ENCODE measurements at regions not wholly inside any gene's neighbourhood (a gene's known extent, or its start where the extent isn't known, plus 50 kb on each side); places are given as distances from the start of the nearest gene placed in this dataset.

DNA sequence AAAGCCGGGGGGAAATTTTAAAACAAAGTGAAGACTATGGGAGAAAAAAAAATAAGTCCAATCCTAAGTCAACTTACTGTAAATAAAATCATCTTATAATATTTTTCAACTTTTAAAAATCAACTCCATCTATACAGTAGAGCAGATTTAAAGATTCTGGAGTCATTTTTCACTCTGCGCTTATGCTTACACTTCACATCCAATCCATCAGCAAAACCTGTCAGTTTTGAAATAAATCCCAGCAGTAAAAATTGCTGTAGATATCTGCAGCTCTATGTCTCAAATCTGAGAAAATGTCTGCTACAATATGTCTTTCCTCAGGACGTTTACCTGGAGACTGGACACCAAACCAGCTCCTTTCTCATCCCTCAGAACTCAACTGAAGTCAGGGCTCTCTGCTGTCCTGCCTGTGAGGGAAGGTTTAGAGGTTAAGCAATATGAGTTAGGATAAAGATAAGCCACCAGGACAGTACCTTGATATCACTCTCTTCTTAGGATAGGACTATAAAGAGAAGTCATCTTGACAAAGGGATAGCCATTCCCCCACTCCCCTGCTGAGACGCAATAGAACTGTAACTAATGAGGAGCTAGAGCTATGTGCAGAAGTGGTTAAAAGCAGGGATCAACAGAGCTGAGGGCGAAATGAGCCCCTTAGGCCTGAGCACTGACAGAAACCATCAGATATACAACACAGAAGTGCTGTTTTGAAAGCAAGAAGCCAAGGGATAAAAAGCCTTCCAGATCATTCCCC lies 254.7 kb upstream of the KLHL1 start:
- ChIA-PET POLR2A (no interaction called here), CTCF (interaction anchor here (0.7 kb wide), 1 partner anchor 62 kb away, joined by 3 read pairs; no protein-coding TSS in a partner anchor)
- Histone ChIP-seq H3K4me1 (ENCODE audit: control insufficient read depth, insufficient read depth, low read length) (no peaks in the 10 kb centered on the region), H3K36me3 (ENCODE audit: control insufficient read depth in 2 of 2, insufficient read depth in 1 of 2, low read length in 2 of 2) (no peaks in the 10 kb centered on the region), H3K9me3 (ENCODE audit: control insufficient read depth, insufficient read depth, low read depth, low read length) (no peaks in the 10 kb centered on the region), H3K4me3 (ENCODE audit: low read depth, low read length) (no peak overlapping the region), H3K27ac (ENCODE audit: extremely low read depth, low read depth, low read length) (no peak overlapping the region)
- TF ChIP-seq SP7 (tag by site-specific recombination; IDR thresholded peaks at IDR 0.05) (no peak), ZNF114 (tag by site-specific recombination; IDR thresholded peaks at IDR 0.05) (no peak), SALL2 (tag by site-specific recombination; IDR thresholded peaks at IDR 0.05; ENCODE audit: borderline replicate concordance) (no peak), ZNF585B (tag by site-specific recombination; IDR thresholded peaks at IDR 0.05) (no peak), ZNF776 (tag by site-specific recombination; IDR thresholded peaks at IDR 0.05; ENCODE audit: borderline replicate concordance) (no peak), ZNF202 (tag by site-specific recombination; IDR thresholded peaks at IDR 0.05; ENCODE audit: borderline replicate concordance) (no peak), ZNF211 (tag by site-specific recombination; IDR thresholded peaks at IDR 0.05; ENCODE audit: low read depth) (no peak)
- TF ChIP-seq, protein P1, sequence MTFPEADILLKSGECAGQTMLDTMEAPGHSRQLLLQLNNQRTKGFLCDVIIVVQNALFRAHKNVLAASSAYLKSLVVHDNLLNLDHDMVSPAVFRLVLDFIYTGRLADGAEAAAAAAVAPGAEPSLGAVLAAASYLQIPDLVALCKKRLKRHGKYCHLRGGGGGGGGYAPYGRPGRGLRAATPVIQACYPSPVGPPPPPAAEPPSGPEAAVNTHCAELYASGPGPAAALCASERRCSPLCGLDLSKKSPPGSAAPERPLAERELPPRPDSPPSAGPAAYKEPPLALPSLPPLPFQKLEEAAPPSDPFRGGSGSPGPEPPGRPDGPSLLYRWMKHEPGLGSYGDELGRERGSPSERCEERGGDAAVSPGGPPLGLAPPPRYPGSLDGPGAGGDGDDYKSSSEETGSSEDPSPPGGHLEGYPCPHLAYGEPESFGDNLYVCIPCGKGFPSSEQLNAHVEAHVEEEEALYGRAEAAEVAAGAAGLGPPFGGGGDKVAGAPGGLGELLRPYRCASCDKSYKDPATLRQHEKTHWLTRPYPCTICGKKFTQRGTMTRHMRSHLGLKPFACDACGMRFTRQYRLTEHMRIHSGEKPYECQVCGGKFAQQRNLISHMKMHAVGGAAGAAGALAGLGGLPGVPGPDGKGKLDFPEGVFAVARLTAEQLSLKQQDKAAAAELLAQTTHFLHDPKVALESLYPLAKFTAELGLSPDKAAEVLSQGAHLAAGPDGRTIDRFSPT (tag by site-specific recombination; IDR thresholded peaks at IDR 0.05), result no peak
- TF ChIP-seq, protein P2, sequence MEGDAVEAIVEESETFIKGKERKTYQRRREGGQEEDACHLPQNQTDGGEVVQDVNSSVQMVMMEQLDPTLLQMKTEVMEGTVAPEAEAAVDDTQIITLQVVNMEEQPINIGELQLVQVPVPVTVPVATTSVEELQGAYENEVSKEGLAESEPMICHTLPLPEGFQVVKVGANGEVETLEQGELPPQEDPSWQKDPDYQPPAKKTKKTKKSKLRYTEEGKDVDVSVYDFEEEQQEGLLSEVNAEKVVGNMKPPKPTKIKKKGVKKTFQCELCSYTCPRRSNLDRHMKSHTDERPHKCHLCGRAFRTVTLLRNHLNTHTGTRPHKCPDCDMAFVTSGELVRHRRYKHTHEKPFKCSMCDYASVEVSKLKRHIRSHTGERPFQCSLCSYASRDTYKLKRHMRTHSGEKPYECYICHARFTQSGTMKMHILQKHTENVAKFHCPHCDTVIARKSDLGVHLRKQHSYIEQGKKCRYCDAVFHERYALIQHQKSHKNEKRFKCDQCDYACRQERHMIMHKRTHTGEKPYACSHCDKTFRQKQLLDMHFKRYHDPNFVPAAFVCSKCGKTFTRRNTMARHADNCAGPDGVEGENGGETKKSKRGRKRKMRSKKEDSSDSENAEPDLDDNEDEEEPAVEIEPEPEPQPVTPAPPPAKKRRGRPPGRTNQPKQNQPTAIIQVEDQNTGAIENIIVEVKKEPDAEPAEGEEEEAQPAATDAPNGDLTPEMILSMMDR (tag by site-specific recombination; IDR thresholded peaks at IDR 0.05), result no peak
- TF ChIP-seq, protein P3, sequence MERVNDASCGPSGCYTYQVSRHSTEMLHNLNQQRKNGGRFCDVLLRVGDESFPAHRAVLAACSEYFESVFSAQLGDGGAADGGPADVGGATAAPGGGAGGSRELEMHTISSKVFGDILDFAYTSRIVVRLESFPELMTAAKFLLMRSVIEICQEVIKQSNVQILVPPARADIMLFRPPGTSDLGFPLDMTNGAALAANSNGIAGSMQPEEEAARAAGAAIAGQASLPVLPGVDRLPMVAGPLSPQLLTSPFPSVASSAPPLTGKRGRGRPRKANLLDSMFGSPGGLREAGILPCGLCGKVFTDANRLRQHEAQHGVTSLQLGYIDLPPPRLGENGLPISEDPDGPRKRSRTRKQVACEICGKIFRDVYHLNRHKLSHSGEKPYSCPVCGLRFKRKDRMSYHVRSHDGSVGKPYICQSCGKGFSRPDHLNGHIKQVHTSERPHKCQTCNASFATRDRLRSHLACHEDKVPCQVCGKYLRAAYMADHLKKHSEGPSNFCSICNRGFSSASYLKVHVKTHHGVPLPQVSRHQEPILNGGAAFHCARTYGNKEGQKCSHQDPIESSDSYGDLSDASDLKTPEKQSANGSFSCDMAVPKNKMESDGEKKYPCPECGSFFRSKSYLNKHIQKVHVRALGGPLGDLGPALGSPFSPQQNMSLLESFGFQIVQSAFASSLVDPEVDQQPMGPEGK (tag by site-specific recombination; IDR thresholded peaks at IDR 0.05), result no peak

DNA sequence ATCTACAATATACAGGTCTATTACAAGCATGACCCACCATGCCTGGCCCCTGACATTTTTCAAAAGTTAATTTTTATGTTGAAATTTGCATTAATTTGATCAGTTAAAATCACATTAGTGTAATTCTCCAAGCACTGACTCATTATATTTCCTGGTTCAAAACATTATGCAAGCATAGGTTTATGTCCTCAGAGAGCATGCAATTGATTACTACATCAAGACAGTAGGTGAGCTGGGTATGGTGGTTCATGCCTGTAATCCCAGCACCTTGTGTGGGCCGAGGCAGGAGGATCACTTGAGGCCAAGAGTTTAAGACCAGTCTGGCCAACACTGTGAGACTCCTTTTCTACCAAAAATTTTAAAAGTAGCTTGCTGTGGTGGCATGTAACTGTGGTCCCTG lies 248.8 kb upstream of the KLHL1 start:
- Histone ChIP-seq H3K36me3 (ENCODE audit: control insufficient read depth in 2 of 2, insufficient read depth in 1 of 2, low read length in 2 of 2) (no peaks in the 10 kb centered on the region), H3K9me3 (ENCODE audit: control insufficient read depth, insufficient read depth, low read depth, low read length) (no peaks in the 10 kb centered on the region), H3K4me3 (ENCODE audit: low read depth, low read length) (no peak overlapping the region), H3K27ac (ENCODE audit: extremely low read depth, low read depth, low read length) (no peak overlapping the region), H3K4me1 (ENCODE audit: control insufficient read depth, insufficient read depth, low read length) (no peaks in the 10 kb centered on the region)
- CTCF ChIA-PET, result no interaction called here
- POLR2A ChIA-PET, result no interaction called here
- TF ChIP-seq ZFP3 (tag by site-specific recombination; IDR thresholded peaks at IDR 0.05; ENCODE audit: low read depth) (no peak), ZNF768 (tag by site-specific recombination; IDR thresholded peaks at IDR 0.05) (no peak), ZNF624 (tag by site-specific recombination; IDR thresholded peaks at IDR 0.05) (no peak), ZEB2 (tag by site-specific recombination; IDR thresholded peaks at IDR 0.05) (no peak), ZBTB20 (tag by site-specific recombination; IDR thresholded peaks at IDR 0.05) (no peak), ZNF626 (tag by site-specific recombination; IDR thresholded peaks at IDR 0.05) (no peak), MEIS1 (CRISPR knock-in tag; IDR thresholded peaks at IDR 0.05; ENCODE audit: borderline replicate concordance) (no peak), ZNF549 (tag by site-specific recombination; IDR thresholded peaks at IDR 0.05) (no peak), EGR2 (tag by site-specific recombination; IDR thresholded peaks at IDR 0.05; ENCODE audit: low read depth) (no peak), HOXA7 (CRISPR knock-in tag; IDR thresholded peaks at IDR 0.05; ENCODE audit: borderline replicate concordance) (no peak)
- TF ChIP-seq, protein P4, sequence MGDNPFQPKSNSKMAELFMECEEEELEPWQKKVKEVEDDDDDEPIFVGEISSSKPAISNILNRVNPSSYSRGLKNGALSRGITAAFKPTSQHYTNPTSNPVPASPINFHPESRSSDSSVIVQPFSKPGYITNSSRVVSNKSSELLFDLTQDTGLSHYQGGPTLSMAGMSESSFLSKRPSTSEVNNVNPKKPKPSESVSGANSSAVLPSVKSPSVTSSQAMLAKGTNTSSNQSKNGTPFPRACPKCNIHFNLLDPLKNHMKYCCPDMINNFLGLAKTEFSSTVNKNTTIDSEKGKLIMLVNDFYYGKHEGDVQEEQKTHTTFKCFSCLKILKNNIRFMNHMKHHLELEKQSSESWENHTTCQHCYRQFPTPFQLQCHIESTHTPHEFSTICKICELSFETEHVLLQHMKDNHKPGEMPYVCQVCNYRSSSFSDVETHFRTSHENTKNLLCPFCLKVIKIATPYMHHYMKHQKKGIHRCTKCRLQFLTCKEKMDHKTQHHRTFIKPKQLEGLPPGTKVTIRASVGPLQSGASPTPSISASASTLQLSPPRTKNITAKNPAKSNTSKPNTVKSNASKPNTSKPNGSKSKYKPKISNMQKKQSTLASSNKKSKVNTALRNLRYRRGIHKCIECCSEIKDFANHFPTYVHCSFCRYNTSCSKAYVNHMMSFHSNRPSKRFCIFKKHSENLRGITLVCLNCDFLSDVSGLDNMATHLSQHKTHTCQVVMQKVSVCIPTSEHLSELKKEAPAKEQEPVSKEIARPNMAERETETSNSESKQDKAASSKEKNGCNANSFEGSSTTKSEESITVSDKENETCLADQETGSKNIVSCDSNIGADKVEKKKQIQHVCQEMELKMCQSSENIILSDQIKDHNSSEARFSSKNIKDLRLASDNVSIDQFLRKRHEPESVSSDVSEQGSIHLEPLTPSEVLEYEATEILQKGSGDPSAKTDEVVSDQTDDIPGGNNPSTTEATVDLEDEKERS (tag by site-specific recombination; IDR thresholded peaks at IDR 0.05), result no peak
- TF ChIP-seq, protein P5, sequence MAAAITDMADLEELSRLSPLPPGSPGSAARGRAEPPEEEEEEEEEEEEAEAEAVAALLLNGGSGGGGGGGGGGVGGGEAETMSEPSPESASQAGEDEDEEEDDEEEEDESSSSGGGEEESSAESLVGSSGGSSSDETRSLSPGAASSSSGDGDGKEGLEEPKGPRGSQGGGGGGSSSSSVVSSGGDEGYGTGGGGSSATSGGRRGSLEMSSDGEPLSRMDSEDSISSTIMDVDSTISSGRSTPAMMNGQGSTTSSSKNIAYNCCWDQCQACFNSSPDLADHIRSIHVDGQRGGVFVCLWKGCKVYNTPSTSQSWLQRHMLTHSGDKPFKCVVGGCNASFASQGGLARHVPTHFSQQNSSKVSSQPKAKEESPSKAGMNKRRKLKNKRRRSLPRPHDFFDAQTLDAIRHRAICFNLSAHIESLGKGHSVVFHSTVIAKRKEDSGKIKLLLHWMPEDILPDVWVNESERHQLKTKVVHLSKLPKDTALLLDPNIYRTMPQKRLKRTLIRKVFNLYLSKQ (tag by site-specific recombination; IDR thresholded peaks at IDR 0.05; ENCODE audit: borderline replicate concordance), result no peak
- TF ChIP-seq, protein P6, sequence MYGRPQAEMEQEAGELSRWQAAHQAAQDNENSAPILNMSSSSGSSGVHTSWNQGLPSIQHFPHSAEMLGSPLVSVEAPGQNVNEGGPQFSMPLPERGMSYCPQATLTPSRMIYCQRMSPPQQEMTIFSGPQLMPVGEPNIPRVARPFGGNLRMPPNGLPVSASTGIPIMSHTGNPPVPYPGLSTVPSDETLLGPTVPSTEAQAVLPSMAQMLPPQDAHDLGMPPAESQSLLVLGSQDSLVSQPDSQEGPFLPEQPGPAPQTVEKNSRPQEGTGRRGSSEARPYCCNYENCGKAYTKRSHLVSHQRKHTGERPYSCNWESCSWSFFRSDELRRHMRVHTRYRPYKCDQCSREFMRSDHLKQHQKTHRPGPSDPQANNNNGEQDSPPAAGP (tag by site-specific recombination; IDR thresholded peaks at IDR 0.05), result no peak

All from HEK293 (cell line).